ENCODE measurements at regions not wholly inside any gene's neighbourhood (a gene's known extent, or its start where the extent isn't known, plus 50 kb on each side); places are given as distances from the start of the nearest gene placed in this dataset.

DNA sequence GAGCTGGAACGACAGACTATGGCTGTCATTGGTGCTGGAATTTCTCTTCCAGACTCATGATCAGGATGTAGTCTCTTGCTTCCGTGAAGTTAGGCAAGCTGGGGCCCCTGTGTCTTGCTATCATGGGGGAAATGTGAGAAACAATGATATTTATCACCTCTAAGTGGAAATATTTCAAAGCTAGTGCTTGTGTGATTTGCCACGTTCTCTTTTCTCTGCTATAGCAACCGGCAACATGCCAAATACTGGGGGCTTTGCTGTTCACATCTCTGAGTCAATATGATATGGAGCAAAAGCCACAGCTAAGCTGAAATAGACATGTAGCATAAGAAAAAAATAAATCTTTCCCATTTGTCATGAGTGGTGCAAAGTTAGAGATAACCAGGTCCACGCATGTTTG lies 668.2 kb upstream of the IGFBP3 start:
- H3K27me3 ChIP-seq (ENCODE audit: control insufficient read depth in 4 of 4, insufficient read depth in 4 of 4, low read length in 3 of 4) = no peaks in the 10 kb centered on the region
- WGBS = 82% methylated on average over 5 of the region's 5 CpGs
- TF ChIP-seq HNF4G (IDR thresholded peaks at IDR 0.05) = no peak
- TF ChIP-seq, protein P1, sequence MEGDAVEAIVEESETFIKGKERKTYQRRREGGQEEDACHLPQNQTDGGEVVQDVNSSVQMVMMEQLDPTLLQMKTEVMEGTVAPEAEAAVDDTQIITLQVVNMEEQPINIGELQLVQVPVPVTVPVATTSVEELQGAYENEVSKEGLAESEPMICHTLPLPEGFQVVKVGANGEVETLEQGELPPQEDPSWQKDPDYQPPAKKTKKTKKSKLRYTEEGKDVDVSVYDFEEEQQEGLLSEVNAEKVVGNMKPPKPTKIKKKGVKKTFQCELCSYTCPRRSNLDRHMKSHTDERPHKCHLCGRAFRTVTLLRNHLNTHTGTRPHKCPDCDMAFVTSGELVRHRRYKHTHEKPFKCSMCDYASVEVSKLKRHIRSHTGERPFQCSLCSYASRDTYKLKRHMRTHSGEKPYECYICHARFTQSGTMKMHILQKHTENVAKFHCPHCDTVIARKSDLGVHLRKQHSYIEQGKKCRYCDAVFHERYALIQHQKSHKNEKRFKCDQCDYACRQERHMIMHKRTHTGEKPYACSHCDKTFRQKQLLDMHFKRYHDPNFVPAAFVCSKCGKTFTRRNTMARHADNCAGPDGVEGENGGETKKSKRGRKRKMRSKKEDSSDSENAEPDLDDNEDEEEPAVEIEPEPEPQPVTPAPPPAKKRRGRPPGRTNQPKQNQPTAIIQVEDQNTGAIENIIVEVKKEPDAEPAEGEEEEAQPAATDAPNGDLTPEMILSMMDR (IDR thresholded peaks at IDR 0.05; ENCODE audit: low read depth, low read length, missing input control) = no peak
- TF ChIP-seq JUND (IDR thresholded peaks at IDR 0.05) = no peak
- TF ChIP-seq RAD21 (IDR thresholded peaks at IDR 0.05) = no peak
- no peak for TF ChIP-seq HNF4A (conservative IDR thresholded peaks at IDR 0.05)
- no peak for TF ChIP-seq FOXA2 (IDR thresholded peaks at IDR 0.05)
- no peak for TF ChIP-seq YY1 (IDR thresholded peaks at IDR 0.05)
- TF ChIP-seq, protein P2, sequence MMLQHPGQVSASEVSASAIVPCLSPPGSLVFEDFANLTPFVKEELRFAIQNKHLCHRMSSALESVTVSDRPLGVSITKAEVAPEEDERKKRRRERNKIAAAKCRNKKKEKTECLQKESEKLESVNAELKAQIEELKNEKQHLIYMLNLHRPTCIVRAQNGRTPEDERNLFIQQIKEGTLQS (IDR thresholded peaks at IDR 0.05) = no peak
- TF ChIP-seq, protein P3, sequence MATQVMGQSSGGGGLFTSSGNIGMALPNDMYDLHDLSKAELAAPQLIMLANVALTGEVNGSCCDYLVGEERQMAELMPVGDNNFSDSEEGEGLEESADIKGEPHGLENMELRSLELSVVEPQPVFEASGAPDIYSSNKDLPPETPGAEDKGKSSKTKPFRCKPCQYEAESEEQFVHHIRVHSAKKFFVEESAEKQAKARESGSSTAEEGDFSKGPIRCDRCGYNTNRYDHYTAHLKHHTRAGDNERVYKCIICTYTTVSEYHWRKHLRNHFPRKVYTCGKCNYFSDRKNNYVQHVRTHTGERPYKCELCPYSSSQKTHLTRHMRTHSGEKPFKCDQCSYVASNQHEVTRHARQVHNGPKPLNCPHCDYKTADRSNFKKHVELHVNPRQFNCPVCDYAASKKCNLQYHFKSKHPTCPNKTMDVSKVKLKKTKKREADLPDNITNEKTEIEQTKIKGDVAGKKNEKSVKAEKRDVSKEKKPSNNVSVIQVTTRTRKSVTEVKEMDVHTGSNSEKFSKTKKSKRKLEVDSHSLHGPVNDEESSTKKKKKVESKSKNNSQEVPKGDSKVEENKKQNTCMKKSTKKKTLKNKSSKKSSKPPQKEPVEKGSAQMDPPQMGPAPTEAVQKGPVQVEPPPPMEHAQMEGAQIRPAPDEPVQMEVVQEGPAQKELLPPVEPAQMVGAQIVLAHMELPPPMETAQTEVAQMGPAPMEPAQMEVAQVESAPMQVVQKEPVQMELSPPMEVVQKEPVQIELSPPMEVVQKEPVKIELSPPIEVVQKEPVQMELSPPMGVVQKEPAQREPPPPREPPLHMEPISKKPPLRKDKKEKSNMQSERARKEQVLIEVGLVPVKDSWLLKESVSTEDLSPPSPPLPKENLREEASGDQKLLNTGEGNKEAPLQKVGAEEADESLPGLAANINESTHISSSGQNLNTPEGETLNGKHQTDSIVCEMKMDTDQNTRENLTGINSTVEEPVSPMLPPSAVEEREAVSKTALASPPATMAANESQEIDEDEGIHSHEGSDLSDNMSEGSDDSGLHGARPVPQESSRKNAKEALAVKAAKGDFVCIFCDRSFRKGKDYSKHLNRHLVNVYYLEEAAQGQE (IDR thresholded peaks at IDR 0.05) = no peak

DNA sequence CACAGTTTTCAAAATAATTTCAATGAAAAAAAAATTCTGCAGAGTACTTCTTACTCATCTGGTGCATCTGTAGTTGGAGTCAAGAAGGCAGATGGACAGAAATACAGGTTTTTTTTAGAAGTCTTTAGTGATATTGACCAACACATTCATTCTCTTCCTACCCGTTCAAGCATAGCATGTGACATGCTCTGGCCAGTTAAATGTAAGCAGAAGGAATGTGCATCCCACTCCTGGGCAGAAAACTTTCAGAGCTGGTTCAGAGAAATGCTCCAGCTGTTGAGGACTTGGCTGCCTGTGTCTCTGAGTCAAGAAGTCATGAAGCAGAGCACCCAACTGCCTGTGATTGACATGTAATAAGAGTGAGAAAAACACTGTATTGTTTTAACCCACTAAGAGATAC lies 665.3 kb upstream of the IGFBP3 start:
- no peaks in the 10 kb centered on the region for H3K9me3 ChIP-seq (ENCODE audit: control insufficient read depth in 4 of 4, low read length in 3 of 4)
- no peak for DNase-seq (ENCODE audit: low spot score)
- WGBS = 80% methylated on average over 1 of the region's 1 CpG
- no peaks in the 10 kb centered on the region for H3K27me3 ChIP-seq (ENCODE audit: control insufficient read depth in 4 of 4, insufficient read depth in 4 of 4, low read length in 3 of 4)
- H3K4me3 ChIP-seq (ENCODE audit: low read depth in 1 of 3, low read length in 3 of 3) = no peak overlapping the region
- H3K27ac ChIP-seq (ENCODE audit: low read depth in 1 of 2, low read length in 2 of 2) = no peak overlapping the region
- no peak overlapping the region for H3K9ac ChIP-seq (ENCODE audit: low read depth in 1 of 2, low read length in 2 of 2)
- H3K4me1 ChIP-seq (ENCODE audit: control insufficient read depth in 4 of 4, insufficient read depth in 4 of 4, low read length in 3 of 4) = no peaks in the 10 kb centered on the region
- TF ChIP-seq, protein P1 (IDR thresholded peaks at IDR 0.05; ENCODE audit: low read depth, low read length, missing input control) = no peak
- TF ChIP-seq, protein P4, sequence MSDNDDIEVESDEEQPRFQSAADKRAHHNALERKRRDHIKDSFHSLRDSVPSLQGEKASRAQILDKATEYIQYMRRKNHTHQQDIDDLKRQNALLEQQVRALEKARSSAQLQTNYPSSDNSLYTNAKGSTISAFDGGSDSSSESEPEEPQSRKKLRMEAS (IDR thresholded peaks at IDR 0.05) = no peak
- TF ChIP-seq HNF4A (conservative IDR thresholded peaks at IDR 0.05) (no peak), EGR1 (IDR thresholded peaks at IDR 0.05; ENCODE audit: low read depth in 2 of 2) (no peak), JUND (IDR thresholded peaks at IDR 0.05) (no peak), GABPA (IDR thresholded peaks at IDR 0.05 in 1 of 2, conservative IDR thresholded peaks at IDR 0.05 in 1 of 2) (no peak), TAF1 (conservative IDR thresholded peaks at IDR 0.05) (no peak), YY1 (IDR thresholded peaks at IDR 0.05) (no peak), RXRA (IDR thresholded peaks at IDR 0.05) (no peak), FOXA2 (IDR thresholded peaks at IDR 0.05) (no peak), FOXA1 (IDR thresholded peaks at IDR 0.05) (no peak), HNF4G (IDR thresholded peaks at IDR 0.05) (no peak), SP1 (IDR thresholded peaks at IDR 0.05) (no peak), NR2F2 (IDR thresholded peaks at IDR 0.05) (no peak), RAD21 (IDR thresholded peaks at IDR 0.05) (no peak)
- TF ChIP-seq, protein P2 (IDR thresholded peaks at IDR 0.05) = no peak
- TF ChIP-seq, protein P3 (IDR thresholded peaks at IDR 0.05) = no peak
- TF ChIP-seq, protein P5, sequence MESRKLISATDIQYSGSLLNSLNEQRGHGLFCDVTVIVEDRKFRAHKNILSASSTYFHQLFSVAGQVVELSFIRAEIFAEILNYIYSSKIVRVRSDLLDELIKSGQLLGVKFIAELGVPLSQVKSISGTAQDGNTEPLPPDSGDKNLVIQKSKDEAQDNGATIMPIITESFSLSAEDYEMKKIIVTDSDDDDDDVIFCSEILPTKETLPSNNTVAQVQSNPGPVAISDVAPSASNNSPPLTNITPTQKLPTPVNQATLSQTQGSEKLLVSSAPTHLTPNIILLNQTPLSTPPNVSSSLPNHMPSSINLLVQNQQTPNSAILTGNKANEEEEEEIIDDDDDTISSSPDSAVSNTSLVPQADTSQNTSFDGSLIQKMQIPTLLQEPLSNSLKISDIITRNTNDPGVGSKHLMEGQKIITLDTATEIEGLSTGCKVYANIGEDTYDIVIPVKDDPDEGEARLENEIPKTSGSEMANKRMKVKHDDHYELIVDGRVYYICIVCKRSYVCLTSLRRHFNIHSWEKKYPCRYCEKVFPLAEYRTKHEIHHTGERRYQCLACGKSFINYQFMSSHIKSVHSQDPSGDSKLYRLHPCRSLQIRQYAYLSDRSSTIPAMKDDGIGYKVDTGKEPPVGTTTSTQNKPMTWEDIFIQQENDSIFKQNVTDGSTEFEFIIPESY (IDR thresholded peaks at IDR 0.05) = no peak
- H3K36me3 ChIP-seq (ENCODE audit: control insufficient read depth in 4 of 4, insufficient read depth in 3 of 4, low read depth in 1 of 4, low read length in 3 of 4) = no peaks in the 10 kb centered on the region

More for the DNA sequence above, 668.2 kb upstream of the IGFBP3 start:
- Histone ChIP-seq H3K27ac (ENCODE audit: low read depth in 1 of 2, low read length in 2 of 2) (no peak overlapping the region), H3K4me3 (ENCODE audit: low read depth in 1 of 3, low read length in 3 of 3) (no peak overlapping the region), H3K9me3 (ENCODE audit: control insufficient read depth in 4 of 4, low read length in 3 of 4) (no peaks in the 10 kb centered on the region), H3K4me1 (ENCODE audit: control insufficient read depth in 4 of 4, insufficient read depth in 4 of 4, low read length in 3 of 4) (no peaks in the 10 kb centered on the region), H3K36me3 (ENCODE audit: control insufficient read depth in 4 of 4, insufficient read depth in 3 of 4, low read depth in 1 of 4, low read length in 3 of 4) (no peaks in the 10 kb centered on the region), H3K9ac (ENCODE audit: low read depth in 1 of 2, low read length in 2 of 2) (no peak overlapping the region)
- DNase-seq (ENCODE audit: low spot score) = no peak

Data from liver (tissue), 8 donors.